Coronary artery (tissue), 2 donors: ENCODE measurements at regions not wholly inside any gene's neighbourhood (a gene's known extent, or its start where the extent isn't known, plus 50 kb on each side); places are given as distances from the start of the nearest gene placed in this dataset.
A peak's percentile ranks its signal among the peaks of the same experiment; 100 is the strongest.

Experiments used
- DNase-seq: peaks from one replicate; pipeline ENCODE4 v3.0.0-alpha.2; 2017; ENCODE audit warnings: low spot score
- H3K27ac ChIP-seq, 2 donors: fragments of 200-600 bp; sonication (generic); one replicate each; pipeline ENCODE4 v1.5.1; 2016 to 2019
- H3K4me3 ChIP-seq: fragments of 200-600 bp; sonication (generic); 2 replicates; pipeline ENCODE4 v1.5.1; 2016; ENCODE audit warnings: mild to moderate bottlenecking, moderate library complexity
- CTCF ChIP-seq: fragments of 200-600 bp; sonication (generic); IDR thresholded peaks from one replicate; pipeline ENCODE4 v1.5.1; 2019; ENCODE audit warnings: antibody characterized with exemption

GRCh38 chr15:26083896-26084295, 220.8 kb upstream of the ATP10A start:
- TF ChIP-seq CTCF, result no peak
- no peak for DNase-seq
- no peak overlapping the region for H3K4me3 ChIP-seq
- H3K27ac ChIP-seq, result no peak overlapping the region

- Histone ChIP-seq H3K27ac (no peak overlapping the region), H3K4me3 (no peak overlapping the region)
These were observed 220.3 kb upstream of the ATP10A start for GRCh38 chr15:26083457-26083856.

GRCh38 chr15:26082221-26083109, 219.3 kb upstream of the ATP10A start:
- Histone ChIP-seq H3K4me3 (peak overlapping the region; percentile 83), H3K27ac (peak overlapping the region; percentile 80 to 91)
- DNase-seq, result peak; percentile 98
- no peak for TF ChIP-seq CTCF

More at GRCh38 chr15:26083457-26083856, 220.3 kb upstream of the ATP10A start:
- no peak for TF ChIP-seq CTCF
- no peak for DNase-seq

GRCh38 chr15:26081758-26082220, 218.7 kb upstream of the ATP10A start:
- no peak for TF ChIP-seq CTCF
- peak overlapping the region; percentile 83 for H3K4me3 ChIP-seq
- peak overlapping the region in 1 of 2 donors; percentile 91 for H3K27ac ChIP-seq
- no peak for DNase-seq

GRCh38 chr15:26075770-26076169, 212.6 kb upstream of the ATP10A start:
- Histone ChIP-seq H3K4me3 (no peak overlapping the region), H3K27ac (no peak overlapping the region)
- no peak for TF ChIP-seq CTCF

GRCh38 chr15:26073430-26074333, 210.6 kb upstream of the ATP10A start:
- no peak for TF ChIP-seq CTCF
- no peak for DNase-seq
- Histone ChIP-seq H3K27ac (no peak overlapping the region), H3K4me3 (no peak overlapping the region)

More at GRCh38 chr15:26075770-26076169, 212.6 kb upstream of the ATP10A start:
- no peak for DNase-seq
